ENCODE measurements at regions not wholly inside any gene's neighbourhood (a gene's known extent, or its start where the extent isn't known, plus 50 kb on each side); places are given as distances from the start of the nearest gene placed in this dataset.
A peak's percentile ranks its signal among the peaks of the same experiment; 100 is the strongest.
"Not testable (repeated sequence)": the region's sequence is repeated elsewhere in the genome, so short reads cannot be mapped to it uniquely, and the experiment has no call there.

DNA sequence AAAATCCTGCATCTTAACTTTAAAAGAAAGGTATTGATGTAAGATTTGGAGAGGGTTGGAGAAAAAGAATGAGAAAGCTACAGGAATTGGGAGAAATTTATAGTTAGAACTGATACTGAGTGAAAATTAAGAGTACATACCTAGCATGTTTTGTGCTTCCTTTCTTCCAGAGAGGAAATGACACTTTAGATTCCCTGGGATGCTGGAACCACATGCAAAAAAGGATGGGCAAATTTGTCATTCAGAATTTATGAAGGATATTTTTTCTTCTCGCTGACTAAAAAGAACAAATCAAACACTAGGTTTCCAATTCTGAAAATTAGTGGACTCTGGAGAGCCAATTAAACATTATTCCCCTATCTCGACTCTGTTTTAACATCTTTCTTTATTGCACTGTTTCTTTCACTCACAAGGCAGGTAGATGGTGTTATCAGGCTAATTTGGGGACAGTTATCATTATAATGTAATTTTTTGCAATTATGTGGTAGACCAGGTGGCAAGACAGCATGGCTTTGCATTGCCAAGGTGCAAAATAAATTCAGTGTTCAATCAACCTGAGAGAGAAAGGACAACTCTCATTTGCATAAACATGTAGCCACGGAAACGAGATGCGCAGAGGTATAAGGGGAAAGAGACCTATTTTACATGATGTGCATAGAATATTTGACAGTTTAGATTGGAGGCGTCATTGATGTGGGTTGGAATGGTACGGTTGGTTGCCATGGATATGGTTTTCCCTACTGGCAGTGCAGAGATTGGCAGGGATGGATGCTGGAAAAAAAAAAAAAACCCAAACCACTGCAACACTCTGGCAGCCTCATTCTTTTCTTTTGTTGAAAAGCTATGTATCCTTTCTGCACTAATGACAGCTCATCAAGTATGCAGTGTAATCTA is 320.4 kb upstream of the CCNH start:
- no peak overlapping the region for H3K9ac ChIP-seq (ENCODE audit: insufficient read length)
- DNase-seq (ENCODE audit: low read depth, low spot score) = no peak
- H3K9me3 ChIP-seq (ENCODE audit: low read depth, low read length) = no peaks in the 10 kb centered on the region
- no peak overlapping the region for H3K4me3 ChIP-seq
- H3K27ac ChIP-seq = no peak overlapping the region
- no peaks in the 10 kb centered on the region for H3K36me3 ChIP-seq (ENCODE audit: insufficient read depth, low read length)
- TF ChIP-seq FOXP2 (optimal IDR thresholded peaks at IDR 0.05; ENCODE audit: control extremely low read depth, extremely low read length, insufficient read depth) (no peak), EZH2 (IDR thresholded peaks at IDR 0.05) (no peak), POLR2AphosphoS5 (IDR thresholded peaks at IDR 0.05; ENCODE audit: borderline replicate concordance, low read depth, low read length) (no peak)

DNA sequence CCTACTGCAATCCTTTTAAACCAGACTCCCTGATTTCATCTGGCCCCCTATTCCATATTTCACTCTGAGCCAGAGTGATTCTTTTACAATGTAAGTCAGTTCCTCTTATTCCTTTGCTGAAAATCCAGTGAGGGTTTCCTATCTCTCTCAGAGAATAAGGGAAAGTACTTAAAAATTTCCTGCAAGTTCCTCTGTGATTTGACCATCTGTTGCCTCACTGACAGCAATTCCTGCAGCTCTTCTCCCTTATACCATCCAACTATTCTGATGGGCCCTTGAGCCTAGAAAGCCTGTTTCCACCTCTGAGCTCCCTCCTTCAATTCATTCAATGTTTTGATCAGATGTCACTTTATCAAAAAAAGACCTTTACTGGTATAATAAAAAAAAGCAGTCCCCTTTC is 317.1 kb upstream of the CCNH start:
- Histone ChIP-seq H3K9me3 (ENCODE audit: low read depth, low read length) (no peaks in the 10 kb centered on the region), H3K9ac (ENCODE audit: insufficient read length) (no peak overlapping the region), H3K36me3 (ENCODE audit: insufficient read depth, low read length) (no peaks in the 10 kb centered on the region), H3K27ac (no peak overlapping the region), H3K4me3 (no peak overlapping the region)
- TF ChIP-seq FOXP2 (optimal IDR thresholded peaks at IDR 0.05; ENCODE audit: control extremely low read depth, extremely low read length, insufficient read depth) = no peak
- no peak for TF ChIP-seq POLR2AphosphoS5 (IDR thresholded peaks at IDR 0.05; ENCODE audit: borderline replicate concordance, low read depth, low read length)
- TF ChIP-seq EZH2 (IDR thresholded peaks at IDR 0.05) = no peak
- no peak for DNase-seq (ENCODE audit: low read depth, low spot score)

GRCh38 chr5:87722286-87722685 is 309.6 kb upstream of the CCNH start:
- no peak overlapping the region for H3K27ac ChIP-seq
- H3K9ac ChIP-seq (ENCODE audit: insufficient read length) = no peak overlapping the region
- no peak overlapping the region for H3K4me3 ChIP-seq
- no peaks in the 10 kb centered on the region; the same call in 1 of the 2 replicates for H3K9me3 ChIP-seq (ENCODE audit: low read depth, low read length)
- DNase-seq (ENCODE audit: low read depth, low spot score) = no peak
- no peak for TF ChIP-seq FOXP2 (optimal IDR thresholded peaks at IDR 0.05; ENCODE audit: control extremely low read depth, extremely low read length, insufficient read depth)
- TF ChIP-seq POLR2AphosphoS5 (IDR thresholded peaks at IDR 0.05; ENCODE audit: borderline replicate concordance, low read depth, low read length) = no peak
- no peak for TF ChIP-seq EZH2 (IDR thresholded peaks at IDR 0.05)
- H3K36me3 ChIP-seq (ENCODE audit: insufficient read depth, low read length) = no peaks in the 10 kb centered on the region

DNA sequence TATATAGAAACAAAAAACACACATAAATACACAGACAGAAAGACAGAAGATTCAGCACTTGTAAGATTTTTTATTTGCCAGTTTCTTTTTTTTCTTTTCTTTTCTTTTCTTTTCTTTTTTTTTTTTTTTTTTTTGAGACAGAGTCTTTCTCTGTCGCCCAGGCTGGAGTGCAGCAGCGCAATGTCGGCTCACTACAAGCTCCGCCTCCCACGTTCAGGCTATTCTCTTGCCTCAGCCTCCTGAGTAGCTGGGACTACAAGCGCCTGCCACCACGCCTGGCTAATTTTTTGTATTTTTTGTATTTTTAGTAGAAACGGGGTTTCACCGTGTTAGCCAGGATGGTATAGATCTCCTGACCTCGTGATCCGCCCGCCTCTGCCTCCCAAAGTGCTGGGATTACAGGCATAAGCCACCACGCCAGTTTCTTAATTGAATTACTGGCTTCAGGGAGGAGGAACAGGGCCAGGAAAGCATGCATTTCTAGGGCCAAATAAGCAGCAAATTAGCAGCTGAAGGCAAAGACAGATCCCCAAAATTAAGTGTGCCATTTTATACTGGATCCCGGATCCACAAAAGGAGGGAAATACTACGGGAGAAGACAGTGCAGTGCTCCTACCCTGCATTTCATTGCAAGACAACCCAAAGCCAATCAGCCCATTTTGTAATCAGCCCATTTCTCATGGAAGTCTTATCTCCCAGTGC is 305.6 kb upstream of the CCNH start:
- not testable (repeated sequence) for H3K4me3 ChIP-seq; DNase-seq (ENCODE audit: low read depth, low spot score); H3K36me3 ChIP-seq (ENCODE audit: insufficient read depth, low read length); H3K27ac ChIP-seq; H3K9ac ChIP-seq (ENCODE audit: insufficient read length); H3K9me3 ChIP-seq (ENCODE audit: low read depth, low read length)

DNA sequence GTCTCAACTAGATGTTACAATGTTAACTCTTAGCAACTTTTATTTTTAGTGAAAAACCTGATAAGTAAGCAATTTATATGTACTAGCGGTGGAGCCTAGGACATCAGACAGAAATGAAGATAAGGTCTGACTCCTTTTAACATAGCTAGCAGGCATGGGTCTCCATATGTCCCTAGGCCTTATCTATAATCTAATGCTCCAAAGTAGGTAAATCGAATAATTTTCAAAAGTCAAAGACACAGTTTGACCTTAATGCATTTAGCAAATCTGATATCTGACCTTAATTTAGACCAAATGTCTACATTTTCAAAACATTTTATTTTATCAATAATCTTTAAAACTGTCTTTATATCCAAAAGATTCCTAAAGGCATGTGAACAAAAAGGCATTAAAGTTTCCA is 305.0 kb upstream of the CCNH start:
- Histone ChIP-seq H3K9me3 (ENCODE audit: low read depth, low read length) (no peaks in the 10 kb centered on the region; the same call in 1 of the 2 replicates), H3K36me3 (ENCODE audit: insufficient read depth, low read length) (no peaks in the 10 kb centered on the region), H3K4me3 (no peak overlapping the region), H3K27ac (no peak overlapping the region), H3K9ac (ENCODE audit: insufficient read length) (no peak overlapping the region)
- TF ChIP-seq POLR2AphosphoS5 (IDR thresholded peaks at IDR 0.05; ENCODE audit: borderline replicate concordance, low read depth, low read length) (no peak), FOXP2 (optimal IDR thresholded peaks at IDR 0.05; ENCODE audit: control extremely low read depth, extremely low read length, insufficient read depth) (no peak), EZH2 (IDR thresholded peaks at IDR 0.05) (no peak)
- no peak for DNase-seq (ENCODE audit: low read depth, low spot score)

DNA sequence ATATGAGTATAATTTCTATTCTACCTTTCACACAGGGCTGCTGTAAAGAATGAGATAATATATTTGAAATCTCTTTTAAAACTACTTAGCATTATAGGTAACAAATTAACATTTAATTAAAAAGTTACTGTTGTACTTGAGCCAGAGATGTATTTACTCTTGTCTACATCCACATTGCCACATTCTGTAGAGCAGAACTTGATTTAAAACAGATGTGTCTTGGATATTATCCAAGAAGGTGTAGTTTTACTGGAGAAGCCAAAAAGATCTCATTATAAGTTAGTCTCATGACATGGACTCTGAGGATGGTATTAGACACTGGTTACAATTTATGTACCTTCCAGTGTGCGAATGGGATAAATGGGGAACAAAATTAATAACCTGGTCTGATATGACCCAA is 293.1 kb upstream of the CCNH start:
- no peaks in the 10 kb centered on the region for H3K36me3 ChIP-seq (ENCODE audit: insufficient read depth, low read length)
- peak overlapping the region; percentile 9; the same call in 1 of the 2 replicates for H3K4me3 ChIP-seq
- DNase-seq (ENCODE audit: low read depth, low spot score) = peak; percentile 59
- TF ChIP-seq POLR2AphosphoS5 (IDR thresholded peaks at IDR 0.05; ENCODE audit: borderline replicate concordance, low read depth, low read length) = no peak; the same call in 1 of the 2 replicates
- no peak for TF ChIP-seq FOXP2 (optimal IDR thresholded peaks at IDR 0.05; ENCODE audit: control extremely low read depth, extremely low read length, insufficient read depth)
- no peak for TF ChIP-seq EZH2 (IDR thresholded peaks at IDR 0.05)
- peak overlapping the region; percentile 12; the same call in 1 of the 2 replicates for H3K27ac ChIP-seq
- H3K9me3 ChIP-seq (ENCODE audit: low read depth, low read length) = no peaks in the 10 kb centered on the region
- no peak overlapping the region for H3K9ac ChIP-seq (ENCODE audit: insufficient read length)

DNA sequence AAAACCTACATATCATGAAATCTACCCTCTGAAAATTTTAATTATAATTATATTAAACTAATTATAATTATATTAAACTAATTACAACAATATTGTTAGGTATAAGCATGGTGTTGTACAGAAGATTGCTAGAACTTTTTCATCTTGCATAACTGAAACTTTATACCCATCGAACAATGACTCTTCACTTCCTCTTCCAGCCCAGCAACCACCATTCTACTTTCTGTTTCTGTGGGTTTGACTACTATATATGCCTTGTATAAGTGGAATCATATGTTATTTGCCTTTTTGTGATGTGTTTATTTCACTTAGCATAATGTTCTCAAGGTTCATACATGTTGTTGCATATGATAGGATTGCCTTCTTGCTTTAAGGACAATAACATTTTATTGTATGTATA is 274.2 kb upstream of the CCNH start:
- Histone ChIP-seq H3K9ac (ENCODE audit: insufficient read length) (no peak overlapping the region), H3K36me3 (ENCODE audit: insufficient read depth, low read length) (no peaks in the 10 kb centered on the region), H3K27ac (no peak overlapping the region), H3K9me3 (ENCODE audit: low read depth, low read length) (peaks cover 4% of the 10 kb centered on the region; the same call in 1 of the 2 replicates), H3K4me3 (no peak overlapping the region)
- DNase-seq (ENCODE audit: low read depth, low spot score) = no peak
- TF ChIP-seq POLR2AphosphoS5 (IDR thresholded peaks at IDR 0.05; ENCODE audit: borderline replicate concordance, low read depth, low read length) = no peak
- TF ChIP-seq FOXP2 (optimal IDR thresholded peaks at IDR 0.05; ENCODE audit: control extremely low read depth, extremely low read length, insufficient read depth) = no peak
- TF ChIP-seq EZH2 (IDR thresholded peaks at IDR 0.05) = no peak

GRCh38 chr5:87686018-87686417 is 273.3 kb upstream of the CCNH start:
- Histone ChIP-seq H3K9me3 (ENCODE audit: low read depth, low read length) (peaks cover 4% of the 10 kb centered on the region; the same call in 1 of the 2 replicates), H3K4me3 (no peak overlapping the region), H3K9ac (ENCODE audit: insufficient read length) (no peak overlapping the region), H3K36me3 (ENCODE audit: insufficient read depth, low read length) (no peaks in the 10 kb centered on the region), H3K27ac (no peak overlapping the region)
- TF ChIP-seq FOXP2 (optimal IDR thresholded peaks at IDR 0.05; ENCODE audit: control extremely low read depth, extremely low read length, insufficient read depth) = no peak
- no peak for TF ChIP-seq EZH2 (IDR thresholded peaks at IDR 0.05)
- TF ChIP-seq POLR2AphosphoS5 (IDR thresholded peaks at IDR 0.05; ENCODE audit: borderline replicate concordance, low read depth, low read length) = no peak
- no peak for DNase-seq (ENCODE audit: low read depth, low spot score)
